Bronchial epithelial cell (primary cell): ENCODE measurements at regions not wholly inside any gene's neighbourhood (a gene's known extent, or its start where the extent isn't known, plus 50 kb on each side); places are given as distances from the start of the nearest gene placed in this dataset.
A peak's percentile ranks its signal among the peaks of the same experiment; 100 is the strongest.

ENCODE experiments used
- DNase-seq: peaks from one replicate; pipeline ENCODE4 v3.0.0-alpha.2; 2010; ENCODE audit warnings: low read depth
- FAIRE-seq: peaks from 2 replicates; lab custom pipeline; 2011; peaks lifted over from hg19 to GRCh38; lab: Jason Lieb, UNC
- H3K27me3 ChIP-seq: 2 replicates; pipeline ENCODE4 v1.5.1; 2011; ENCODE audit warnings: low read length; ENCODE audit not compliant: control insufficient read depth, insufficient read depth
- H3K36me3 ChIP-seq: 2 replicates; pipeline ENCODE4 v1.5.1; 2011; ENCODE audit warnings: low read length; ENCODE audit not compliant: control insufficient read depth, insufficient read depth
- H3K4me3 ChIP-seq: 2 replicates; pipeline ENCODE4 v1.5.1; 2011; ENCODE audit warnings: mild to moderate bottlenecking, low read depth, low read length, control low read depth
- TF ChIP-seq, protein P1 (sequence below): IDR thresholded peaks from 2 replicates; pipeline ENCODE4 v1.5.1; 2011; ENCODE audit warnings: mild to moderate bottlenecking, moderate library complexity, low read length, control low read depth, inconsistent platforms; ENCODE audit not compliant: insufficient read depth, severe bottlenecking

DNA sequence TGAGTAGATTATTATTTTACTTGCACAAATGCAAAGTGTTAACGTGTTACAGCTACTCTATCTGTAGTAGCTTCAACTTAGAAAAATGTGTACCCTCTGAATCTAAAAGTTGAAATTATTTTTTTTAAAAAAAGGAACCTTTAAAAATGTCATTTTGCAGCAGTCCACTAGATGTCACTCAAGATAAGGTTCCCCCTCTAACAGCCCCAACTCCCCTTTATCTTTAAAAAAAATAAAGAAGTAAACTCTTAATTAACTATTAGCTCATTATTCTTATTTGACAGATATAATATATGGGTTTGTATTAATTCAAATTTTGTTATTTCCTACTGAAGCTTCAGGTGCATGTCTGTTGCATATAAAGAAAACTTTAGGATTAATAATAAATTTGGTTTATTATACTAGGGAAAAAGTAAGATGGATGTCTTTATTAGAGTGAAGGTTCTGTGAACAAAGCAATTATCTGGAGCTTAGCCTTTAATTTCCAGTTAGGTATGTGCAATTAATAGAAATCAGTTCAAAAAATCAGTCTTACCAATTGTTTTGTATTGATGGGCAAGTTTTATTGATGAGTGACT lies 288.5 kb downstream of the VGLL3 start:
- FAIRE-seq = no peak
- peak; percentile 13 for DNase-seq

DNA sequence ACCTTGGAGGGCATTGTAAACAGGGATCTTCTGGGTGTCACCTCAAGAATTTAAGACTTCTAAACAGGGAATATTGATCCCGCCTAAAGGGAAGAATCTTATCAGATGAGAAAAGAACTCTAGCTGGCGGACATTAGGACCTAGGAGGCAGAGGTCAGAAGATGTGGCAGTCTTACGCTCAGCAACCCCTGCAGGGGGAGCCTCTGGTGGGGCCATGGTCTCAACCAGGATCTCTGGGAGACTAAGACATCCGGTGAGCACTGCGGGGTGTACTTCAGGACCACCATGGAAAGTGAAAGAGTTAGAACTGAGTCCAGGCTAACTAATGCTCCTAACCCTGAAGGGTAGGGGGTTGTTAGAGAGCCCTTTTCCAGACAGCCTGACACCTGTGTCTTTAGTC lies 295.2 kb downstream of the VGLL3 start:
- no peak for FAIRE-seq

More for the DNA sequence above, 288.5 kb downstream of the VGLL3 start:
- Histone ChIP-seq H3K27me3 (no peaks in the 10 kb centered on the region), H3K4me3 (no peak overlapping the region), H3K36me3 (no peaks in the 10 kb centered on the region)
- TF ChIP-seq, protein P1, sequence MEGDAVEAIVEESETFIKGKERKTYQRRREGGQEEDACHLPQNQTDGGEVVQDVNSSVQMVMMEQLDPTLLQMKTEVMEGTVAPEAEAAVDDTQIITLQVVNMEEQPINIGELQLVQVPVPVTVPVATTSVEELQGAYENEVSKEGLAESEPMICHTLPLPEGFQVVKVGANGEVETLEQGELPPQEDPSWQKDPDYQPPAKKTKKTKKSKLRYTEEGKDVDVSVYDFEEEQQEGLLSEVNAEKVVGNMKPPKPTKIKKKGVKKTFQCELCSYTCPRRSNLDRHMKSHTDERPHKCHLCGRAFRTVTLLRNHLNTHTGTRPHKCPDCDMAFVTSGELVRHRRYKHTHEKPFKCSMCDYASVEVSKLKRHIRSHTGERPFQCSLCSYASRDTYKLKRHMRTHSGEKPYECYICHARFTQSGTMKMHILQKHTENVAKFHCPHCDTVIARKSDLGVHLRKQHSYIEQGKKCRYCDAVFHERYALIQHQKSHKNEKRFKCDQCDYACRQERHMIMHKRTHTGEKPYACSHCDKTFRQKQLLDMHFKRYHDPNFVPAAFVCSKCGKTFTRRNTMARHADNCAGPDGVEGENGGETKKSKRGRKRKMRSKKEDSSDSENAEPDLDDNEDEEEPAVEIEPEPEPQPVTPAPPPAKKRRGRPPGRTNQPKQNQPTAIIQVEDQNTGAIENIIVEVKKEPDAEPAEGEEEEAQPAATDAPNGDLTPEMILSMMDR = peak; percentile 32

DNA sequence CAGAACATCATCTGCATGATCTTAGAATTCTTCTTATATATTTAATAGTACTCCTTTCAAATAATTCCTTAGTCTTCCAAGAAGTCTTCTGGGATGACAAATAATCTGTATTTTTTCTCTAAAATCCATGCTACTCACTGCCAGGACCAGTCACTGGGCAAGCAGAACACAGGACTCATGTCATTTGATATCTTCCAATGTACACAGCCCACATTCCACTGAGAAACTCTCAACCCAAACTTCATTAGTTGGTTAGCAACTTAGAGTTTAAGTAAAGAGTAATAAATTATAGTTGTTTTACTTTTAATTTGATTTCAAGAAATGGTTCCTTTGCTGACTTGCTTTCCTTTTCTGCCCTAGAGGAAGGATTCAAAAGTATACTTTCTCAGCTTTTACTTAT lies 317.0 kb downstream of the VGLL3 start:
- Histone ChIP-seq H3K36me3 (no peaks in the 10 kb centered on the region), H3K27me3 (no peaks in the 10 kb centered on the region), H3K4me3 (no peak overlapping the region)
- FAIRE-seq = no peak
- DNase-seq = no peak
- TF ChIP-seq, protein P1 = no peak

More for the DNA sequence above, 295.2 kb downstream of the VGLL3 start:
- TF ChIP-seq, protein P1 = no peak
- Histone ChIP-seq H3K4me3 (no peak overlapping the region), H3K36me3 (no peaks in the 10 kb centered on the region), H3K27me3 (no peaks in the 10 kb centered on the region)
- no peak for DNase-seq

DNA sequence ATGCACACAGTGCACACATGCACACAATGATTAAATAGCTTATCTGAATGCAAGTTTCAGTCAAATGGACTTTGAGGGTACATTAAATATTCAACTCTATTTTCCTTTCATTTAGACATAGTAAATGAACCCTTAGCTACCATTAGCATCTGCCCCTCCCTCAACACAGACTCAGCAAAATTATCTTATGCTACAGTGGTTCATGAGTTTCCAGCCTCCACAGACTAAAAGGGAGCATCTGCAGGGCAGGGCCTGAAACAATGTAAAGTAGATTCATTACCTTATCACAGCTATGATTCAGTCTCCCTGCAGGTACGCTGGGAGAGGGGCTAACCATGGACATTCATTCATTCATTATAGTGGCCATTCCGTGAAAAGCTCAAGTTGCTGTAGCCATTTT lies 329.1 kb downstream of the VGLL3 start:
- DNase-seq = no peak
- no peak for FAIRE-seq
- Histone ChIP-seq H3K36me3 (no peaks in the 10 kb centered on the region), H3K4me3 (no peak overlapping the region), H3K27me3 (no peaks in the 10 kb centered on the region)
- TF ChIP-seq, protein P1 = no peak

DNA sequence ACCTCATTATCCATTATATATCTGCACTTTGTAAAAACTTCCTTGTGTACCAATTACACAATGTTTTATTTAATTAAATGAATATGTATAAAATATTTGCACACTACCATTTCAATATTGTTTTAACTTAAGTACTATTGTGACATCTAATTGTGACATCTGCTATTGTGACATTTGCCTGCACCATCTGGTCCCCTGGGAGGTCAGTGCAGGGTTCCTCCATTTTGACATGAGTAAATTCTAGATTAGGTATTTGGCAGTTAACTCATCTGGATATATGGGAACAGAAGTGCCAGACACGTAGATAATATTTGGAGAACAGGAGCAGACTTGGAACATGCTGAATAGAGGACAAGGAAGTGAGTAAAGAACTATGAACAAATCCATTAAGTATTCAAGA lies 332.1 kb downstream of the VGLL3 start:
- Histone ChIP-seq H3K36me3 (no peaks in the 10 kb centered on the region), H3K27me3 (no peaks in the 10 kb centered on the region), H3K4me3 (no peak overlapping the region)
- FAIRE-seq = no peak
- DNase-seq = no peak
- TF ChIP-seq, protein P1 = no peak

DNA sequence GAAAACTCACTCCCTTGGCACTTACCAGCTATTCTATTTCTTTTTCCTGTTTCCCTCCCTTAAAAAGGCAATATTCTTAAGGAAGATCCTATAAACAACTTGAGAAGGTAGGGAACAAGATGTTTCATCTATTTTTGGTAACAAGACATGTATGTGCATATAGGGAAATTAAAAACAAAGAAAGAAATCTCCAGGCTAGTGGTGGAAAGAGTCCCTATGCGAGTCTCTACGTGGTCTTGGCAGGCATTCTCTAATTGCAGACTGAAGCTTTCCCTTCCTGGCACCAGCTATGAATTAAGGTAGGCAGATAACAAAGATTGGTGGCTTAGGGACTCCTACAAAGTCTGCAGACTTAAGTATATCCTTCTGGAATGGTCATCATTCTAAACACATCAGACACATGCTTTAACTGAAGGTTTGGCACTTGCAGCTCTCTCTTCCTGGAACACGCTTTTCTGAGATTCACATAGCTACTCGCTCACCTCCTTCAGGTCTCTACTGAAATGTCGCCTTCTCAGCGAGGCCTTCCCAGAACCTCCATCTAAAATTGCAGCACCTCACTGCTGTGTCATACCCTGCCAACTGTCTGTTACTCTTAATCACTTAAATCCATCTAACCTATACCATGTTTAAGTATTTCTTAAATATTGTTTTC lies 336.0 kb downstream of the VGLL3 start:
- no peak overlapping the region for H3K4me3 ChIP-seq
- H3K27me3 ChIP-seq = no peaks in the 10 kb centered on the region
- DNase-seq (no peak), FAIRE-seq (no peak)
- H3K36me3 ChIP-seq = no peaks in the 10 kb centered on the region
- TF ChIP-seq, protein P1 = no peak
